Activated T-cell treated with anti-CD3 and anti-CD28 coated beads for 4 hours (primary cell): ENCODE measurements at regions not wholly inside any gene's neighbourhood (a gene's known extent, or its start where the extent isn't known, plus 50 kb on each side); places are given as distances from the start of the nearest gene placed in this dataset.
"Not testable (repeated sequence)": the region's sequence is repeated elsewhere in the genome, so short reads cannot be mapped to it uniquely, and the experiment has no call there.

ENCODE experiments used
- DNase-seq: peaks from one replicate; pipeline ENCODE4 v3.0.0-alpha.2; 2020

DNA sequence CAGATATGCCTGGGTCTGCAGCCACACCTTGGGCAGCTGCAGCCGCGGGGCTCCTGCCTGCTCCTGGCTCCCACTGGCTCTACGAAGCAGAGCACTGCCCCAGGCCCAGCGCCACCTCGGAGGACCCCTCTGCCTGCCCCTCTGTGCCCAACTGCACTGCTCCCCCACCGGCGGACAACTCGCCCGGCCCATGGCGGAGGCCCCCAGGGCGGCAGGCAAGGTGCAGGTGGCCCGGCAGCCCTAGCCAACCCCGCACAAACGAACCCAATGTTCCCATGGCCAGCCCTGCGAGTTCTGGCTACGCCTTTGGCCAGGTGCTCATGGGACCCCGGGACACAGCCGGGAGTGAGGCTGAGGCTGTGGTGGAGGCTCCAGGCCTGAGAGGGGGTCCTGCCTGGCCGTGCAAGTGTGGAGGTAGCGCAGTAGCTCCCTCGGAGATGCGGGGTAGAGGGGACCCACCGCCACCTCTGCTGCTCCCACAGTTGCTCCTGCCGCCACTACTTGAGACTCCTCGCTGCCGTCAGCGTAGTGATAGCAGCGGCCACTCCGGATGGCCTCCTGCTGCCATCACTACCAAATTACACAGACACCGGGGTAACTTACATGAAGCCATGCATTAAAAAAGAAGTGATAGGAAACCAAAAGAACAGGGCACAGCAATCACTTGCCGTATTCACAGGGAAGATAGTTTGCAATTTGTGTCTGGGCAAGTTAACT lies 97.3 kb upstream of the SP4 start:
- DNase-seq = no peak

DNA sequence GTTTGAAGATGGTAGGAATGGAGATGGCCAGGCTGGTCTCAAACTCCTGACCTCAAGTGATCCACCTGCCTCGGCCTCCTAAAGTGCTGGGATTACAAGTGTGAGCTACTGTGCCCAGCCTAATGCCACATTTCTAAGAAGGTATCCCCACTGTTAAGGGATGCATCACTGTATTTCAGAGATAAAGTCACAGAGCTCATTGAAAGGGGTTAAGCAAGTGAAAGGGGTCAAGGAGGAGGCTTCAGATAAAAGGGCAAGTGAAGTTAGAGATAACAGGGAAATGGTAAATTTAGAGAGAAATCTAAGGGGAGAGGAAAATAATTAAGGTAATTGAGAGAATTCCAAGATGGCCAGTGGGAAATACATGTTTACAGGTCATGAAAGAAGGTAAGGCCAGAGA lies 93.0 kb upstream of the SP4 start:
- DNase-seq = no peak

DNA sequence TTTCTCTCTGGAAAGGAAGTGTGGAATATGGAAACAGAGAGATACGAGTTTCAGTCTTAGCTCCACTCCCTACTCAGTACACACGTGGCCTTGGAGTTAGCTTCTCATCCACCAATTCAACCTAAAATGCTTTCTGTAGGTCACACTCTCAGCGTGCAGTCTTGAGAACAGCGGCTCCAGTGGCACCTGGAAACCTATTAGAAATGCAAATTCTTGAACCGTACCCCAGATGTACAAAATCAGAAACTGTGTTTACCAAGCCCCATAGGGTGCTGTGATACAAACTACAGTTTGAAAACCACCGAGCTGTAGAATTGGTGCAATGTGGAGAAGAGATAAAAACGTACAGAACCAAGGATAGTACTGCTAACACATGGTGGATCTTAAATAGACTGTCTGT lies 91.1 kb upstream of the SP4 start:
- DNase-seq = no peak

DNA sequence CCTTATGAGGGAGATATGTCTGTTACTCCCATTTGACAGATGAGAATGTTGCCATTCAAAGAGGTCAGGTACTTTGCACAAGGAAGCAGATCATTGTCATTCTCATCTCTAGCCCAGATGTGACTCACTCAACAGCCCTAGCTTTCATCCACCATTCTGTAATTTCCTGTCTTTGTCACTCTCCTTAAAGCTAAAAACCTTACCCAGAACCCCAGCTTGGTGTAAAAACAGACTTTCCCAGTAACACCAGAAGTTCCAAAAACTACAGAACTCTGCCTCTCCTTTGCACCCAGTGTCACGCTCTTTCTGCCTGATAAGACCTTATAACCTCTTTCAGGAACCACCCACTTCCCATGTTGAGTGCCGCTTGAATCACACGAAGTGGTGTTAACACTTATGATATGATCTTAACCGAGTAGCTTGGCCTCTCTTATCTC lies 89.1 kb upstream of the SP4 start:
- DNase-seq = peak; percentile 16

DNA sequence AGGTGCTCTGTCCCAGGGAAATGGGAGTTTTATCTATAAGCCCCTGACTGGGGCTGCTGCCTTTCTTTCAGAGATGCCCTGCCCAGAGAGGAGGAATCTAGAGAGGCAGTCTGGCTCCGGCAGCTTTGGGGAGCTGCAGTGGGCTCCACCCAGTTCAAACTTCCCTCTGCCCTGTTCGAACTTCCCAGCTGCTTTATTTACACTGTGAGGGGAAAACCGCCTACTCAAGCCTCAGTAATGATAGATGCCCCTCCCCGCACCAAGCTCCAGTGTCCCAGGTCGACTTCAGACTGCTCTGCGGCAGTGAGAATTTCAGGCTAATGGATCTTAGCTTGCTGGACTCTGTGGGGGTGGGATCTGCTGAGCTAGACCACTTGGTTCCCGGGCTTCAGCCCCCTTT lies 83.0 kb upstream of the SP4 start:
- not testable (repeated sequence) for DNase-seq

DNA sequence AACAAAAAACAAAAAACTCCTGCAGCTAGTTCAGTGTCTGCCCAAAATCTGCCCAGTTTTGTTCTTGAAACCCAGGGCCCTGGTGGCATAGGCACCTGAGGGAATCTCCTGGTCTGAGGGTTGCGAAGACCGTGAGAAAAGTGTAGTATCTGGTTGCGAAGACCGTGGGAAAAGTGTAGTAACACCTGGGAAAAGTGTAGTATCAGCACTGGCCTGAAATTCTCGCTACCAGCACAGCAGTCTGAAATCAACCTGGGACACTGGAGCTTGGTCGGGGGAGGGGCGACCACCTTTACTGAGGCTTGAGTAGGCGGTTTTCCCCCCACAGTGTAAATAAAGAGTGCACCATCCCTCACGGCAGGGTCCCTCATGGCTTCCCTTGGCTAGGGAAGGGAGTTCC lies 82.5 kb upstream of the SP4 start:
- no peak for DNase-seq

DNA sequence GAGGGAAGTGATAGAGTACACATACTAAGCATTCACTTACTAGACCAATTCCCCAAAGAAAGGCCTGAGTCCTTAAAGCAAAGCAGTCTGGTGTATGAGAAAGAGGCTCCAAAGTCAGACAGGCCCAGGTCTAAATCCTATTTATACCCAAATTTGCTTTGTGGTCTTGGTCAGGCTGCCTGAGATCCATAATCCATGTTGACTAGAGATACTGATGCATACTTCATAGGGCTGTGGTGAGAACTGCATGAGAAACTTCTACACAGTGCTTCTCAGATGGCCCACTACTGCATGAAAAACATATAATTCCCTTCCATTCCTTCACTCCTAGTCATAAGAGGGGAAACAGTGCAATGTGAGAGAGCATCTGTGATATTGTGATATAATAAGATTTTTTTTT lies 81.6 kb upstream of the SP4 start:
- DNase-seq = no peak

DNA sequence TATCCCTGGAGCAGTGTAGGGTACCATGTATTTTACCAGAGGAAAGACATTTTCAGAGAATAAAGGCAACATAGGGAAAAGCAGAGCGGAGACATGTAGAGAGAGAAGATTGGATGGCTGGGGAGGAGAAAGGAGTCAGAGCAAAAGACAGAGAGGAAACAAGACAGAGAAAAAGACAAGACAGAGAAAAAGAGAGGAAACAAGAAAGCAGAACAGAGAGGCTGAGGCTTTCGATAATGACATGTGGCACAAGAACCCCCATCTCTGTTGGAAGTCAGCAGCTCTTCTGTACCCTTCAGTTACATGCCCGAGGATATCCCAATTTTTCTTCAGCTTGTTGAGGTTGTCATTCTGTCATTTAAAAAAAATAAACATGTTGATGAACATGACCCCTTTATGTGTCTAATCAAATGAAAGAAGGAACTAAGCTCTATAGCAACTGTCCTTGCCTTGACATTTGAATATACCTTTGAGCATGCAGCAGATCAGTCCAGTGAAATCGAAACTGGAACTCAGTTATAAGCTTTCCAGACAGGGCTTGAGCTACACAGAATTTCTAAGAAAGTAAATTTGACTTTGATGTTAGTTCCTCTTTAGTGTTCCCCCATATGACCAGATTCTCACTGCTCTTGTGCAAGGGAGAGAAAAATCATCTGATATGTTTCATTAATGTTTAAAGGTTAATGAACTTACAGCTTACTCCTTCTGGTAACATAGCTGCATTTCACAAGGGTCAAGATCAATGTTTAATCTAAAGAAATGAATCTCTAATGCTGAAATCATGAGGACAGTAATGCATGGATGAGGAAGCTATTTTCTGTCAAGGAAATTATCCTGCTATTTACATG lies 75.1 kb upstream of the SP4 start:
- no peak for DNase-seq

DNA sequence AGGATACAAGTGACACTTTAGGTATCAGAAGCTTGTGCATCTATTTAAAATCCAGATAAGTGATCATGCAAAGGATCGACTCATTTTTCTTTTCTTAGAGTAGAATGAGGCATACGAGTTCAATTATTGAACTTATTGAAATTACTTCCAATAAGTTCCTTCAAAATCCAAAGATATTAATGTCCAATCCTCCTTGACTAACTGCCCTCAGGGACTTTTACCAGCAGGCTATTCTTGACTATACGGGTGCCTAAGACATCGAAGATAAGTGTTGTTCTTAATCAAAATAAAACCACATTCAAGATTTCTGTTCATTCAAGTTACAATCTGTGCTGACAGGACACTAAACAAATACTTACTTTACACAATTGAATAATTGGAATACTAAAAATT lies 74.5 kb upstream of the SP4 start:
- no peak for DNase-seq

DNA sequence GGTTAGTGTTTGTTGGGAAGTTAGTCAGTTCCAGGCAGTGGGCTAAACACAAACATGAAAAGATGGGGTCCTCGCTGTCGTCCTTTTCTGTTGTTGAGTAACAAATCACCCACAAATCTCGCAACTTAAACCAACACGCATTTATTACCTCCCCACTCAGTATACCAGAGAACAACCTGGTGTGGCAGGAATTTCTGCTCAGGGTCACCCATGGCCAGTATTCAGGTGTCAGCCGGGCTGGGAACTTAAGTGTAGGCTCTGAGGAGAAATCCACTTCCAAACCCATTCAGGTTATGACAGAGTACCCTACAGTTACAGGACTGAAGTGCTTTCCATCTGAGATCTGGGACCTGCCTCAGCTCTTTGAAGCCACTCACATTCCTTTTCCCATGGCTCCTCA lies 73.6 kb upstream of the SP4 start:
- DNase-seq = no peak

DNA sequence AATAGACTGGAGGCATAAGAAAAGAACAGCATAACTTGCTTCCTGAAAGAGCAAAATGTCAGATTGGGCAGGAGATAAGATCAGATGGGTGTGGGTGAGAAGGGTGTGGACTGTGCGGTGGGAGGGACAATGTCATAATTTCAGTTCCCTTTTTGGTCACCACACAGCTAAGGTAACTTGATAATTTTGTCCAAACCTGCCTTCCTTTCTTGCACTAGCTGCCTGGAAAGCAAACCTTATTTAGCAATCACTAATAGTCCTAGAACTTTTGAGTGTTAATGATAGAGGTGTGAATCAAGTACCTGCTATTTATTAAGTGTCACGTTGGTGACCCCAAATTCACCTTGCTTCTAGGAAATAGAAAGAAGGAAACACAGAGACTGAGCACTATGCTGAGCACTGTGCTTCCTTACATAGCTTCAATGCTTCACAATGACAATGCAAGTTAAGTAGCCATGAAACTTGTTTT lies 72.4 kb upstream of the SP4 start:
- DNase-seq = peak; percentile 19

DNA sequence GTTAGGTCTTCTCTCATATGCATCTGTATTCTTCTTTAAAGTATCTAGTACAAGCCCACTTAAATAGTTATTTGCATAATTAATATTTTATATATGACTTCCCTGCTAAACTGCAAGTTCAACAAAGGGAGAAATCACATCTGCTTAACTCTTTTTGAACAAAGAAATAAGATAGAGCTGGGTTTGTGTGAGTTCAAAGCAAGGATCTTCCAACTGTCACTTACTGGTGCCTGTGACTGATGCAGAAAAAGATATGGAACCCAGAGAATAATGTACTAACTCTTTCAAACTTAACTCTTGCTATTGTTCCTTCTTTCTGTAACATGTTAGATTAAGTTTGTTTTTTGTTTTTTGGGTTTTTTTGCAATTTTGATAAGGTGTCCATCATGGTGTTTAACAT lies 71.3 kb upstream of the SP4 start:
- no peak for DNase-seq

DNA sequence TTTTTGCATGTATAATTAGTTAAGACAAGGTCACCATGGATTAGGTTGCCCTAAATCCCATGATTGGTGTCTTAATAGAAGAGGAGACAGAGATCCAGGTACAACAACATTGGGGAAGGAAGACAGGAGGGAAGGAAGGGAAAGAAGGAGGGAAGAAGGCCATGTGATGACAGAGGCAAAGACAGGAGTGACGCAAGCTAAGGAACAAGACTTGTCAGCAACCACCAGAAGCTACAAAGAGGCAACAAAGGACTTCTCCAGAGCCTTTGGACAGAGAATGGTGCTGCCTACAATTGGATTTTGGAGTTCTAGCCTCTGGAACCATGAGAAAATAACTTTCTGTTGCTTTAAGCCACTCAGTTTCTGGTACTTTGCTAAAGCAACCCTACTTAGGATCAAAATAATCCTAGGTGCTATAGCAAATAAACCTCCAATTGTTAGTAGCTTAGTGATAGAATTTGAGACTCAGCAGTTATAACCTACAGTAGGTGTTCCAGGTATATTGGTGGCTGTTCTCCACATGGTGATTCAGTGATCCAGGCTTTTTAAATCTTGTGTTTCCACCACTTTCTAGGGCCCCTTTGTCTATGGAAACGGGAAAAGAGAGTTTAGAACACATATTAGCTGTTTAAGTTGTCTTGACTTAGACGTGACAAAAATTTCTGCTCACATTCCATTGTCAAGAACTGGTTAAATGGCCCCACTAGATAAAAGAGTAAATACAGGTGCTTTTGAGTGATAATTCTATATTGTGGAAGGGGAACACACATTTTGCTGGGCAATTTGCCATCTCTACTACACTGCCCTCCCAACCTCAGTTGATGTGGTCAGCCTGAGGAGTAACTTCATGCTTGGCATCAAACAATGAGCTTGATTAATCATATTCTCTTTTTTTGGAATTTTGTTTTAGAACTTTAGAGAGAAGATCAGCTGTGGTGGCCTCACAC lies 70.5 kb upstream of the SP4 start:
- no peak for DNase-seq

DNA sequence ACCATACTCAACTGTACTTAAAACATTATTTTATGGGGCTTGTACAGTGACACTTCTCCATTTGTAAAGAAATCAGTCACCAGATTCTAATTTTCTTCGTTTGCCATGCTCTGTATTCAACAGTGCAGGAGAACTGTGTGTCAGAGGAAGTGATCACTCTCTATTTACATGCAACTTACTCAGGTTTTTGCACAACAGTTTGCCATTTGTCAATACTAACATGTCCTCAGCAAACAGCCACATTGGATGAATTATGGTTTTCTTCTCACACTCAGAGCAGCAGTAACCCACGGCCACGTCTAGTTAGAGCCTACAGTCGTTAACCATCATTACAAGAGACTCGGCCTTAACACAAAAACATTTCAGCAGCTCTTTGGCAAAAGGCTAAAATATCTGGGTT lies 69.2 kb upstream of the SP4 start:
- no peak for DNase-seq

DNA sequence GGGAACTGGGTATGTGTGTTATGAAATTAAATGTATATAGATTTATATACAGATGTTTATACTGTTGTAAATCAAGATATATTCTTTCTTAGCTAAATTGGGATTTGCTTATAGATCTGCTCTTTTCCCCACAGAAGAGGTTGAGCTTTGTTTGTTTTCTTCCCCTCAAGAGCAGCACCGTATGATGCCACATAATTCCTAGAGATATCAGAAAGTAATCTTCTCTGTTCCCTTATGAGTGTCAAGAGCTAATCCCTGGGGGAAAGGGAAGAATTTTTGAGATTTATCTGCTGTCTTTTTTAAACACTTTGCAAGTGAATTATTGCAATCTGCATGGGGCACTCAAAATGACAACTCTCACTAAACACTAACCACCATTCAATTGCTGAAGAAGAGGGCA lies 68.7 kb upstream of the SP4 start:
- no peak for DNase-seq

DNA sequence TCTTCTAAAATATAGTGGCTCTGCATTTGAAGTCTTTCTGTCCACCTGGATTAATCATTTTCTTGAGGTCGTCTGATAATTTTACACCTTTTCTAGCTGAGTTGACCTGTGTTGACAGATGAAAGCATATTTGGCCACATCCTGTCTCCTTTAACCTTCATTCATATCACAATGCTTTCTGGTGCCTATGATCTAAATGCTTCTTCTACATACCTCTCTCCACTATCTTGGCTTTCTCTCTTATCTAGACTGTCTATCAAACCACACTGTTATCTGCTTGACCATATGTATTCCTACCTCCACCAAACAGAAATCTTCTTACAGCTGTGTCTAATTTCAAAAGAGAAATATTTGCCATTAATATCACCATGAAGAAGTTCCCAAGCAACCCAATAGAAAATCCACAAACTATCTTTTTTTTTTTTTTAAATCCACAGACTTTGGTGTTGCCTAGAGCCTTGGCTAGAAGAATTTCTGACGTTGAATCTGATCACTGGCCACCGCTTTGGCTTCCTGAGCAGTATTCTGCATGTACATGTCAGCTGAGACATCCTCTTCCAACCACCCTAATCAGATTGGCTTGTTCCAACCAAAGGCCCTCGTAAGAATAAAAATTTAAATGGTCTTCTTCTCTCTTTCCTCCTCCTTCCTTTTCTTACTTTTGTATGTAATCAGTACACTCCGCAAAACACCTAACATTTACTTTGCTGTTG lies 66.3 kb upstream of the SP4 start:
- no peak for DNase-seq

DNA sequence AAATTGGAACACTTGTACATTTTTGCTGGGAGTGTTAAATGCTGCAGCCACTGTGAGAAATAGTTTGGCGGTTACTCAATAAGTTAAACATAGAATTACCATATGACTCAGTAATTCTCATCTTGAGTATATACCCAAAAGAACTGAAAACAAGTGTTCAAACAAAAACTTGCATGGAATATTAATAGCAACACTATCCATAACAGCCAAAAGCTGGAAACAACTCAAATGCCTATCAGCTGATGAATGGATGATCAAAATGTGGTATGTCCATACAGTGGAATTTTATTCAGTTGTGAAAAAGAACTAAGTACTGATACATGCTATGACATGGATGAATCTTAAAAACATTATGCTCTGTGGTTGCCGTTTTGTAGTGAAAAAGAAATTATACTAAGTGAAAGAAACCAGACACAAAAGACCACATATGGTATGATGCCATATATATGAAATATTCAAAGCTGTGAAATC lies 63.0 kb upstream of the SP4 start:
- DNase-seq = no peak

DNA sequence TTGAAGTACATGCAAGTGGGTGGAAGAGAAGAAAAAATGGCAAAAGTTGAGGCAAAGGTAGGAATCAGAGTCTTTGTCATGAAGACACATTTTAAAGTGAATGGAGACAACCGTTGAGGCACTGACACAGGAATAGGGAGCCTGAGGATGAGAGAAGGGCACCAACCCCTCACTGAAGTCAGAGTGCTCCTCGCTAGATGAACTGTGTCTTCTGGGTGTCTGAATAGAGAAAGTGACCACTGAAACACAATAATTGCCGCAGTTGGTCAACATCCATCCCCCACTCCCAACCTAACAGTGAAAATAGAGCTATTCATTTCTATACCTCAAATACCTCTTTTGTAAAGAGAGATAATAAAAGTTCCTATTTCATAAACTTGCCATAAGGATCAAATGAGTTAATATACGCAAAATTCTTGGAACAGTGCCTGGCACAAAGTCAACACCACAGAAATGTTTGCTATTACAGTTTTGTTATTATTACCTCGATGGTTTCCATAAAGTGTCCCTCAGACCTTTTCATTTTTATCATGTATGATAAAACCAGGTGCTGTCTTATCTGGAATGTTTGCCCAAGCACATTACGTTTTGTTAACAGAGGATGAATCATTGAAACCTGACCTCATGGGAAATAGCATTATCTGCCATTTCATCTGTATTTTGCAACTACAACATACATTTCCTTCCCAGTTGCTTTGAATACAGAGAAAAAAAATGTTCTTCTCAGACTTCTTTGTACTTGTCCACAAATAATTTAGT lies 61.8 kb upstream of the SP4 start:
- no peak for DNase-seq

DNA sequence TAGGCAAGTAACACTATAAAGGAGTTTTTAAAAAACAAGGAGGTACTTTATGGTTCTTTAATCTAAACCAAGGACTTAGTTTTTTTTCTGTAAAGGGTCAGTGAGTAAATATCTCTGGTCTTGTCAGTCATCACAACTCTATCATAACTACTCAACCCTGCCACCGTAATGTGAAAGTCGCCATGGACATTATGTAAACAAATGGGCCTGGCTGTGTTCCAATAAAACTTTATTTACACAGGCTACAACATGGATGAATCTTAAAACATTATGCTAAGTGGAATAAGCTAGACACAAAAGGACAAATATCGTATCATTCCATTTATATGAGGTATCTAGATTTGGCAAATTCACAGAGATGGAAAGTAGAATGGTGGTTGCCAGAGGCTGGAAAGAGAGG lies 60.8 kb upstream of the SP4 start:
- DNase-seq = no peak

DNA sequence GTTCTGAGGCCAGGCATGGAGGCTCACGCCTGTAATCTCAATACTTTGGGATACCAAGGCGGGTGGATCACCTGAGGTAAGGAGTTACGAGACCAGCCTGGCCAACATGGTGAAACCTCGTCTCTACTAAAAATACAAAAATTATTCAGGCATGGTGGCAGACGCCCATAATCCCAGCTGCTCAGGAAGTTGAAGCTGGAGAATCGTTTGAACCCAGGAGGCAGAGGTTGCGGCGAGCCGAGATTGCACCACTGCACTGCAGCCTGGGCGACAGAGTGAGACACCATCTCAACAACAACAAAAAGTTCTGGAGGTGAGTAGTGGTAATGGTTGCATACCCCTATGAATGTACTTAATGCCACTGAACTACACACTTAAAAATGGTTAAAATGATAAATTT lies 60.3 kb upstream of the SP4 start:
- DNase-seq = no peak

DNA sequence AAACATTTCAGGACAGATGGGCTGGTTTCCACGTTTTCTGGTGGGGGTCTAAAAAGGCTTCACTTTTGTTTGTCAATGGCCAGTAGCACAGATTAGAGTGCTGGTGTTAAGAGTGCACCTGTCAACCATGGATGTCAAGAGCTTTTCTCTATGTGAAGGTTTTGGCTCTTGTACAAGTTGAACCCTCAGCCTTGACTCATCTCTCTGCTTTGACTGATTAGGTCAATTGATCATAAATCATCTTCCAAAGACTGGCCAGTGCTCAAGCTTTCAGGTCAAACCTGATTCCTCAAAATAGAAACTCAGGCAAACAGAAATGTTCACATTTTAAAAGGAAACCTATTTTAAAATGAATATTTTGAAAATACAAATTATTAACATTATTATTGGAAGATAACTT lies 59.6 kb upstream of the SP4 start:
- DNase-seq = no peak
